Adrenal gland (tissue), 9 donors: ENCODE measurements at regions not wholly inside any gene's neighbourhood (a gene's known extent, or its start where the extent isn't known, plus 50 kb on each side); places are given as distances from the start of the nearest gene placed in this dataset.

Experiments used
- DNase-seq, 7 donors: peaks; one replicate each; pipeline ENCODE4 v3.0.0-alpha.2; 2019 to 2020
- H3K27ac ChIP-seq, 5 donors: fragments of 200-600 bp; sonication (generic) in 4 of 5; 1 replicate in 3 of 5; 2 replicates in 2 of 5; pipeline versions ENCODE4 v1.5.1 to v1.8.0; 2016 to 2020; ENCODE audit warnings: mild to moderate bottlenecking in 1 of 5
- H3K27me3 ChIP-seq: fragments of 200-600 bp; 2 replicates; pipeline ENCODE4 v1.8.0; 2021
- H3K36me3 ChIP-seq, 2 donors: fragments of 200-600 bp; replicated peaks in 1 of 2; 1 replicate in 1 of 2; 2 replicates in 1 of 2; pipeline versions ENCODE4 v1.5.1 to v1.8.0; 2018 to 2022
- H3K4me1 ChIP-seq, 2 donors: fragments of 200-600 bp; replicated peaks in 1 of 2; 1 replicate in 1 of 2; 2 replicates in 1 of 2; pipeline versions ENCODE4 v1.5.1 to v1.8.0; 2018 to 2021
- H3K4me3 ChIP-seq, 4 donors: fragments of 200-600 bp; sonication (generic) in 3 of 4; one replicate each; pipeline ENCODE4 v1.5.1; 2016 to 2018
- H3K9me3 ChIP-seq, 3 donors: fragments of 200-600 bp; sonication (generic) in 1 of 3; replicated peaks in 1 of 3; 1 replicate in 2 of 3; 2 replicates in 1 of 3; pipeline versions ENCODE4 v1.5.1 to v1.8.0; 2016 to 2021
- CTCF ChIP-seq, 6 experiments: fragments of 450-650 bp in 4 of 6; fragments of 200-600 bp in 2 of 6; sonication (generic) in 1 of 6; IDR thresholded peaks; 1 replicate in 5 of 6; 2 replicates in 1 of 6; pipeline versions ENCODE4 v1.5.1 to v1.8.0; 2016 to 2021; ENCODE audit warnings: antibody characterized with exemption in 6 of 6, mild to moderate bottlenecking in 2 of 6, moderate library complexity in 1 of 6
- POLR2A ChIP-seq, 2 donors: fragments of 450-650 bp; IDR thresholded peaks; one replicate each; pipeline ENCODE4 v1.6.1; 2017; ENCODE audit warnings: antibody characterized with exemption in 2 of 2, mild to moderate bottlenecking in 2 of 2, moderate library complexity in 1 of 2
- WGBS, 4 donors: extraction: QIAGEN DNeasy Blood & Tissue Kit in 2 of 4; methylation state at CpG; one replicate each; pipeline versions ENCODE4 v1.1.5 to v1.1.7; 2013 to 2017; 5-methylcytosine and 5-hydroxymethylcytosine counted together
- intact Hi-C, 2 donors: fragments of 100-400 bp; cut with DNase I; formaldehyde crosslinking; loops; one replicate each; pipeline versions ENCODE4 v1.14.1 to v1.15.0; 2022 to 2023
- donor health status: healthy with polysubstance abuse.
- donor health status: Bipolar disorder and iron deficiency.
- donor health status: DM: yes; HTN: yes; CAD: no.
- donor health status: DM: no; HTN: no; CAD: no.
- donor health status: DM: no; HTN: no; CAD: no.

GRCh38 chr21:24112020-24112419, 1495.3 kb downstream of the MRPL39 start:
- H3K9me3 ChIP-seq = peaks cover 0 to 4% (median 0%) of the 10 kb centered on the region in 3 donors
- no peak overlapping the region for H3K27ac ChIP-seq
- TF ChIP-seq POLR2A (IDR thresholded peaks at IDR 0.05) (no peak), CTCF (IDR thresholded peaks at IDR 0.05) (no peak)
- intact Hi-C loops = no loop called here
- 44 to 73% (median 65%) methylated on average over 5 of the region's 5 CpGs for WGBS, 4 donors
- no peaks in the 10 kb centered on the region for H3K36me3 ChIP-seq
- H3K4me1 ChIP-seq = no peaks in the 10 kb centered on the region
- H3K4me3 ChIP-seq = no peak overlapping the region
- H3K27me3 ChIP-seq = no peaks in the 10 kb centered on the region
- DNase-seq = no peak

GRCh38 chr21:24110846-24111245, 1496.4 kb downstream of the MRPL39 start:
- Histone ChIP-seq H3K36me3 (no peaks in the 10 kb centered on the region), H3K27me3 (no peaks in the 10 kb centered on the region), H3K4me3 (no peak overlapping the region), H3K9me3 (peaks cover 0 to 4% (median 0%) of the 10 kb centered on the region in 3 donors), H3K27ac (no peak overlapping the region), H3K4me1 (no peaks in the 10 kb centered on the region)
- intact Hi-C loops = no loop called here
- no peak for DNase-seq
- TF ChIP-seq CTCF (IDR thresholded peaks at IDR 0.05) (no peak), POLR2A (IDR thresholded peaks at IDR 0.05) (no peak)

- intact Hi-C loops = no loop called here
- 0% methylated on average over 1 of the region's 1 CpG for WGBS, 4 donors
- no peak for TF ChIP-seq CTCF (IDR thresholded peaks at IDR 0.05)
- TF ChIP-seq POLR2A (IDR thresholded peaks at IDR 0.05) = no peak
- Histone ChIP-seq H3K4me1 (no peaks in the 10 kb centered on the region), H3K36me3 (no peaks in the 10 kb centered on the region), H3K27me3 (no peaks in the 10 kb centered on the region), H3K27ac (no peak overlapping the region), H3K9me3 (no peaks in the 10 kb centered on the region), H3K4me3 (no peak overlapping the region)
- no peak for DNase-seq
Measured at GRCh38 chr21:24097181-24097580, 1510.1 kb downstream of the MRPL39 start.

- no peaks in the 10 kb centered on the region for H3K36me3 ChIP-seq
- no peak overlapping the region for H3K27ac ChIP-seq
- H3K4me3 ChIP-seq = no peak overlapping the region
- 68 to 91% (median 75%) methylated on average over 1 of the region's 1 CpG for WGBS, 4 donors
- intact Hi-C loops = no loop called here
- no peak for DNase-seq
- H3K9me3 ChIP-seq = no peaks in the 10 kb centered on the region
- TF ChIP-seq CTCF (IDR thresholded peaks at IDR 0.05) (no peak), POLR2A (IDR thresholded peaks at IDR 0.05) (no peak)
- no peaks in the 10 kb centered on the region for H3K27me3 ChIP-seq
- H3K4me1 ChIP-seq = no peaks in the 10 kb centered on the region
Measured at GRCh38 chr21:24096651-24097050, 1510.6 kb downstream of the MRPL39 start.
